Tibial artery (tissue), 4 donors: ENCODE measurements at regions not wholly inside any gene's neighbourhood (a gene's known extent, or its start where the extent isn't known, plus 50 kb on each side); places are given as distances from the start of the nearest gene placed in this dataset.

ENCODE experiments used
- DNase-seq, 2 donors: peaks; one replicate each; pipeline ENCODE4 v3.0.0-alpha.2; 2019
- H3K27ac ChIP-seq, 2 donors: fragments of 200-600 bp; sonication (generic) in 1 of 2; 1 replicate in 1 of 2; 2 replicates in 1 of 2; pipeline ENCODE4 v1.5.1; 2018 to 2019; ENCODE audit warnings: mild to moderate bottlenecking in 1 of 2
- H3K27me3 ChIP-seq, 2 donors: fragments of 200-600 bp; sonication (generic) in 1 of 2; one replicate each; pipeline versions ENCODE4 v1.5.1 to v1.6.0; 2016 to 2019
- H3K36me3 ChIP-seq, 3 donors: fragments of 200-600 bp; sonication (generic) in 2 of 3; one replicate each; pipeline ENCODE4 v1.5.1; 2016 to 2019; ENCODE audit warnings: mild to moderate bottlenecking in 2 of 3
- H3K4me1 ChIP-seq, 4 donors: fragments of 200-600 bp; sonication (generic) in 2 of 4; 1 replicate in 3 of 4; 2 replicates in 1 of 4; pipeline ENCODE4 v1.5.1; 2016 to 2019
- H3K4me3 ChIP-seq, 2 donors: fragments of 200-600 bp; sonication (generic) in 1 of 2; 1 replicate in 1 of 2; 2 replicates in 1 of 2; pipeline ENCODE4 v1.5.1; 2018 to 2019; ENCODE audit warnings: mild to moderate bottlenecking in 2 of 2
- H3K9me3 ChIP-seq, 3 donors: fragments of 200-600 bp; sonication (generic) in 1 of 3; one replicate each; pipeline ENCODE4 v1.5.1; 2016 to 2019
- CTCF ChIP-seq, 2 experiments: fragments of 200-600 bp in 1 of 2; fragments of 450-650 bp in 1 of 2; IDR thresholded peaks; one replicate each; pipeline ENCODE4 v1.5.1; 2017 to 2019; ENCODE audit warnings: antibody characterized with exemption in 2 of 2, mild to moderate bottlenecking in 1 of 2, moderate library complexity in 1 of 2
- intact Hi-C: fragments of 100-400 bp; cut with DNase I; formaldehyde crosslinking; loops from one replicate; pipeline ENCODE4 v1.15.0; 2023; ENCODE audit warnings: low total_unique reads

DNA sequence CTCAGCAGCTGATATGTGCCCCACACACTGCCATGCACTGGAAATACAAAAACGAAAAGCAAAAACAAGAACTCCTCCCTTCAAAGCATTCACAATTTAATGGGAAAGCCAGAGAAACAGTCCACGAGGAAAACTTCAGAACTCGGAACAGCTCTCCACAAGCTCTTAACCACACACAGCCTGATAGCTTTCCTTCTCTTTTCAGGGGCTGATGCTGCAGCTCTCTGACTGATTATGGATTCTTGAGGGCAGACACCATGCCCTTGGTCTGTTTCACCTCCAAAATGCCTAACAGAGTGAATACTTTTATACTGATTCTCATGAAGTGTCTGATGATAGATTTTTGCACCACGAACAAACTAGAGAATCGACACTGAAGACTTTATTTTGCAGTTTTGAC is 282.1 kb downstream of the CD83 start:
- intact Hi-C loops, result no loop called here
- no peaks in the 10 kb centered on the region for H3K4me1 ChIP-seq
- no peak for DNase-seq

GRCh38 chr6:14401246-14401645 is 283.7 kb downstream of the CD83 start:
- no peak overlapping the region for H3K27ac ChIP-seq
- H3K4me3 ChIP-seq, result no peak overlapping the region
- DNase-seq, result no peak
- no peaks in the 10 kb centered on the region for H3K36me3 ChIP-seq
- intact Hi-C loops, result no loop called here
- no peaks in the 10 kb centered on the region for H3K4me1 ChIP-seq
- no peak for TF ChIP-seq CTCF (IDR thresholded peaks at IDR 0.05)
- H3K27me3 ChIP-seq, result peaks cover 0 to 8% of the 10 kb centered on the region in 2 donors
- H3K9me3 ChIP-seq, result no peaks in the 10 kb centered on the region

More for the DNA sequence above, 282.1 kb downstream of the CD83 start:
- Histone ChIP-seq H3K27ac (no peak overlapping the region), H3K4me3 (no peak overlapping the region), H3K9me3 (no peaks in the 10 kb centered on the region), H3K27me3 (peaks cover 0 to 8% of the 10 kb centered on the region in 2 donors), H3K36me3 (no peaks in the 10 kb centered on the region)
- TF ChIP-seq CTCF (IDR thresholded peaks at IDR 0.05), result no peak

GRCh38 chr6:14406614-14407331 is 289.2 kb downstream of the CD83 start:
- no peak for DNase-seq
- H3K36me3 ChIP-seq, result no peaks in the 10 kb centered on the region
- no peaks in the 10 kb centered on the region for H3K27me3 ChIP-seq
- no peaks in the 10 kb centered on the region for H3K9me3 ChIP-seq
- intact Hi-C loops, result no loop called here
- no peak overlapping the region for H3K27ac ChIP-seq
- no peak overlapping the region for H3K4me3 ChIP-seq
- H3K4me1 ChIP-seq, result no peaks in the 10 kb centered on the region
- no peak for TF ChIP-seq CTCF (IDR thresholded peaks at IDR 0.05)

DNA sequence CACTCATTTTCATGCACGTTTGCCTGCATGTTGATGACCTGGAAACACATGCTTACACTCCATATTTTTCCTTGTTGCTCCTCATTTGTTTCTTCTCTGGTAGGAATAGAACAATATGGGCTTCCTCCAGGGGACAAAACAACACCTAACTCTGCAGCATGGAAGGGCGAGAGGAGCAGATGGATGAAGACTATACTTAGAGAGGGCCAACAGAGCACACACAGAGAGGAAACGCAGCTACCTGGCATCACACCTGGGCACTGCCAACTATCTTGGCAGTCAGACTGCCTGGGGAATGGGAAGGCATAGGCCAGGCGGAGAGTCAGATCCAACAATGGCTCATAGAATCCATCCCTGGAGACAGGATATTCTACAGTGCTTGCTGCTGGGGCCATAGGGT is 290.9 kb downstream of the CD83 start:
- no peak for TF ChIP-seq CTCF (IDR thresholded peaks at IDR 0.05)
- H3K36me3 ChIP-seq, result no peaks in the 10 kb centered on the region
- intact Hi-C loops, result no loop called here

DNA sequence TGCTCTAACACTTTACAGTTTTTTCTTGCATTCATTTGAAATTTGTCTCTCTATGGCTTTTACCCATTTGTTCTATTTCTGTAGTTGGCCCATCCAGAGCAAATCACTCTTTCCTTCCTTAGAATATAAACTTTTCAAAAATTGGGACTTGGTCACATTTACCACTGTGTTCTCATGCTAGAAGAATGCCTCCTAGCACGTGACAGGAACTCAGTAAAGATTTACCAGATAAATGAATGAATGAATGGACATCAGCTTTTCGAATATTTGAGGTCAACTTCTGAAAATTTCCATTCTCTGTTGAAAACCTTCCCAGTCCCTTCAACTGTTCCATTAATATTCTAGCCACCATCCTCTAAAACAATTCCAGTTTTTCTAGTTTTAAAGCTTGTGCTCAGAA is 294.5 kb downstream of the CD83 start:
- Histone ChIP-seq H3K4me3 (no peak overlapping the region), H3K27ac (no peak overlapping the region), H3K4me1 (no peaks in the 10 kb centered on the region), H3K27me3 (no peaks in the 10 kb centered on the region), H3K9me3 (no peaks in the 10 kb centered on the region), H3K36me3 (no peaks in the 10 kb centered on the region)
- intact Hi-C loops, result no loop called here
- TF ChIP-seq CTCF (IDR thresholded peaks at IDR 0.05), result no peak
- DNase-seq, result no peak

More for the DNA sequence above, 290.9 kb downstream of the CD83 start:
- no peak overlapping the region for H3K27ac ChIP-seq
- no peaks in the 10 kb centered on the region for H3K27me3 ChIP-seq
- no peaks in the 10 kb centered on the region for H3K9me3 ChIP-seq
- H3K4me1 ChIP-seq, result no peaks in the 10 kb centered on the region
- no peak overlapping the region for H3K4me3 ChIP-seq
- DNase-seq, result no peak

DNA sequence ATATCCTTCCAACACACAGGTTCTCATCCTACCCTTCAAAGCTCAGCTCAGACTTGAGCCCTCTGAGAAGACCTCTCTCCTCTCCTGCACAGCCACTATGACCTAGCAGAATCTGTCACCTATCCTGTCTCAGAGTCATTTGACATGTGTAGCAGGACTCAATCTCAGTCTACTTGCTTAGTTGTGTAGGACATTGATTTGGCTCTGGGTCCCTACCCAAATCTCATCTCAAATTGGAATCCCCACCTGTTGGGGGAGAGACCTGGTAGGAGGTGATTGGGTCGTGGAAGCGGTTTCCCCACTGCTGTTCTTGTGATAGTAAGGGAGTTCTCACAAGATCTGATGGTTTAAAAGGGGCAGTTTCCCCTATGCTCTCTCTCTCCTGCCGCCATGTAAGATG is 297.9 kb downstream of the CD83 start:
- no peak for TF ChIP-seq CTCF (IDR thresholded peaks at IDR 0.05)
- Histone ChIP-seq H3K9me3 (no peaks in the 10 kb centered on the region), H3K4me3 (no peak overlapping the region), H3K27ac (no peak overlapping the region), H3K4me1 (no peaks in the 10 kb centered on the region), H3K27me3 (no peaks in the 10 kb centered on the region), H3K36me3 (no peaks in the 10 kb centered on the region)
- no peak for DNase-seq
- intact Hi-C loops, result no loop called here
